Thyroid gland (tissue), 4 donors: ENCODE measurements at regions not wholly inside any gene's neighbourhood (a gene's known extent, or its start where the extent isn't known, plus 50 kb on each side); places are given as distances from the start of the nearest gene placed in this dataset.

ENCODE experiments used
- POLR2A ChIP-seq, 2 donors: fragments of 450-650 bp; IDR thresholded peaks; one replicate each; pipeline ENCODE4 v1.6.1; 2017; ENCODE audit warnings: antibody characterized with exemption in 2 of 2, mild to moderate bottlenecking in 2 of 2, moderate library complexity in 1 of 2
- TF ChIP-seq, protein P1 (sequence below), 6 experiments: fragments of 200-600 bp in 3 of 6; fragments of 450-650 bp in 3 of 6; sonication (generic) in 3 of 6; IDR thresholded peaks; one replicate each; pipeline ENCODE4 v1.5.1; 2016 to 2019; ENCODE audit warnings: antibody characterized with exemption in 6 of 6, mild to moderate bottlenecking in 2 of 6, inconsistent platforms in 1 of 6, moderate library complexity in 1 of 6

- TF ChIP-seq, protein P1, sequence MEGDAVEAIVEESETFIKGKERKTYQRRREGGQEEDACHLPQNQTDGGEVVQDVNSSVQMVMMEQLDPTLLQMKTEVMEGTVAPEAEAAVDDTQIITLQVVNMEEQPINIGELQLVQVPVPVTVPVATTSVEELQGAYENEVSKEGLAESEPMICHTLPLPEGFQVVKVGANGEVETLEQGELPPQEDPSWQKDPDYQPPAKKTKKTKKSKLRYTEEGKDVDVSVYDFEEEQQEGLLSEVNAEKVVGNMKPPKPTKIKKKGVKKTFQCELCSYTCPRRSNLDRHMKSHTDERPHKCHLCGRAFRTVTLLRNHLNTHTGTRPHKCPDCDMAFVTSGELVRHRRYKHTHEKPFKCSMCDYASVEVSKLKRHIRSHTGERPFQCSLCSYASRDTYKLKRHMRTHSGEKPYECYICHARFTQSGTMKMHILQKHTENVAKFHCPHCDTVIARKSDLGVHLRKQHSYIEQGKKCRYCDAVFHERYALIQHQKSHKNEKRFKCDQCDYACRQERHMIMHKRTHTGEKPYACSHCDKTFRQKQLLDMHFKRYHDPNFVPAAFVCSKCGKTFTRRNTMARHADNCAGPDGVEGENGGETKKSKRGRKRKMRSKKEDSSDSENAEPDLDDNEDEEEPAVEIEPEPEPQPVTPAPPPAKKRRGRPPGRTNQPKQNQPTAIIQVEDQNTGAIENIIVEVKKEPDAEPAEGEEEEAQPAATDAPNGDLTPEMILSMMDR (IDR thresholded peaks at IDR 0.05) = no peak
- no peak for TF ChIP-seq POLR2A (IDR thresholded peaks at IDR 0.05)
Measured at GRCh38 chr4:104615926-104616325, 121.2 kb upstream of the CXXC4 start.
